Stomach (tissue), 4 donors: ENCODE measurements at regions not wholly inside any gene's neighbourhood (a gene's known extent, or its start where the extent isn't known, plus 50 kb on each side); places are given as distances from the start of the nearest gene placed in this dataset.

Experiments used
- EP300 ChIP-seq: sonication (generic); formaldehyde crosslinking; IDR thresholded peaks from one replicate; pipeline ENCODE4 v1.6.1; 2017; ENCODE audit warnings: antibody characterized with exemption
- POLR2A ChIP-seq, 4 donors: fragments of 450-650 bp; IDR thresholded peaks; one replicate each; pipeline ENCODE4 v1.6.1; 2016; ENCODE audit warnings: antibody characterized with exemption in 4 of 4, control low read depth in 2 of 4, mild to moderate bottlenecking in 1 of 4, moderate library complexity in 1 of 4
- TF ChIP-seq, protein P1 (sequence below), 7 experiments: fragments of 450-650 bp in 4 of 7; fragments of 200-600 bp in 3 of 7; sonication (generic) in 3 of 7; IDR thresholded peaks; one replicate each; pipeline ENCODE4 v1.5.1; 2016 to 2019; ENCODE audit warnings: antibody characterized with exemption in 7 of 7, control low read depth in 2 of 7, mild to moderate bottlenecking in 1 of 7

DNA sequence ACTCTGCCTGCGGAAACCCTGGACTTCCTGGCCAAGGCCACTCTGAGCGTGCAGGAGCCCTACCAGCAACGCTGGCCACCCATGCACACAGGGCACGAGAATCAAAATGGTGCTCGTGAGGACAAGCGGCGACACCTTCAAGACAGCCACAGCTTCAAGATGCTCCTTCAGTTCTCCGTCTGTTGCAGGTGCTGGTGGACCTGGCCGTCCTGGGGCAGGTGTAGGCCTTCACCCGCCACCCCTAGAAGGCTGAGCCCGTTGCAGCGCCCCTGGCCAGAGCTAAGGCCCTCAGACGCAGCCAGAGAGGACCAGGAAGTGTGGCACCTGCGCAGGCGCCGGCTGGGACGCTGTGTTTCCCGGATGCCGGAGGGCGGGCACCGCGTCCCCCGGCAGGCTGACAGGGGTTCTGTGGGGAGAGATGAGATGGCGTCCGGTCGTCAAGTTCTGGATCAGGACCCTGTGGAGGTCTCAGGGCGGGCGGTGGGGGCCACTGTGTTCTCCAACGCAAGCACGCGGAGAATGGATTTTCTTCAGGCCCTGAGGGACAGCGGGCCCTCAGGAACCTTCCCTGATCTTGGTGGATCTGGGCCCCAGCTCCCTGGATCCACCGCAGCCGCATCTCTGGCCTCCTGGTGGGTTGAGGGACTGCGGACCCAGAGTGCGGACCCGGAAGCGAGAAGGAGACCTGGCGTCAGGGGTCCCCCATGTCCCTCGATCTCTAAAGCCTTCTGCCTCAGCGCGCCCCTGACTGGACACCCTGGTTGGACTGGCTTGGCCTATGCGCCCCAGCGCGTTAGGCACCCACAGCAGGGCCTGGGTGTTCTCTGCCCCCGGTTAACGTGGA, 1770.8 kb upstream of the CDH9 start:
- TF ChIP-seq, protein P1, sequence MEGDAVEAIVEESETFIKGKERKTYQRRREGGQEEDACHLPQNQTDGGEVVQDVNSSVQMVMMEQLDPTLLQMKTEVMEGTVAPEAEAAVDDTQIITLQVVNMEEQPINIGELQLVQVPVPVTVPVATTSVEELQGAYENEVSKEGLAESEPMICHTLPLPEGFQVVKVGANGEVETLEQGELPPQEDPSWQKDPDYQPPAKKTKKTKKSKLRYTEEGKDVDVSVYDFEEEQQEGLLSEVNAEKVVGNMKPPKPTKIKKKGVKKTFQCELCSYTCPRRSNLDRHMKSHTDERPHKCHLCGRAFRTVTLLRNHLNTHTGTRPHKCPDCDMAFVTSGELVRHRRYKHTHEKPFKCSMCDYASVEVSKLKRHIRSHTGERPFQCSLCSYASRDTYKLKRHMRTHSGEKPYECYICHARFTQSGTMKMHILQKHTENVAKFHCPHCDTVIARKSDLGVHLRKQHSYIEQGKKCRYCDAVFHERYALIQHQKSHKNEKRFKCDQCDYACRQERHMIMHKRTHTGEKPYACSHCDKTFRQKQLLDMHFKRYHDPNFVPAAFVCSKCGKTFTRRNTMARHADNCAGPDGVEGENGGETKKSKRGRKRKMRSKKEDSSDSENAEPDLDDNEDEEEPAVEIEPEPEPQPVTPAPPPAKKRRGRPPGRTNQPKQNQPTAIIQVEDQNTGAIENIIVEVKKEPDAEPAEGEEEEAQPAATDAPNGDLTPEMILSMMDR (IDR thresholded peaks at IDR 0.05): no peak
- TF ChIP-seq EP300 (no peak), POLR2A (IDR thresholded peaks at IDR 0.05) (no peak)
